HG02938 (cell line): ENCODE measurements at regions not wholly inside any gene's neighbourhood (a gene's known extent, or its start where the extent isn't known, plus 50 kb on each side); places are given as distances from the start of the nearest gene placed in this dataset.

Experiments used
- ATAC-seq: cut with Tn5 transposase; IDR thresholded peaks from one replicate; pipeline ENCODE4 v1.9.1; 2021; ENCODE audit warnings: mild to moderate bottlenecking, moderate library complexity; ENCODE audit not compliant: unreplicated experiment

- ATAC-seq = no peak
These were observed 302.1 kb downstream of the MAP2K6 start for GRCh38 chr17:69716556-69716955.

- no peak for ATAC-seq
These were observed 302.7 kb downstream of the MAP2K6 start for GRCh38 chr17:69717214-69717613.

DNA sequence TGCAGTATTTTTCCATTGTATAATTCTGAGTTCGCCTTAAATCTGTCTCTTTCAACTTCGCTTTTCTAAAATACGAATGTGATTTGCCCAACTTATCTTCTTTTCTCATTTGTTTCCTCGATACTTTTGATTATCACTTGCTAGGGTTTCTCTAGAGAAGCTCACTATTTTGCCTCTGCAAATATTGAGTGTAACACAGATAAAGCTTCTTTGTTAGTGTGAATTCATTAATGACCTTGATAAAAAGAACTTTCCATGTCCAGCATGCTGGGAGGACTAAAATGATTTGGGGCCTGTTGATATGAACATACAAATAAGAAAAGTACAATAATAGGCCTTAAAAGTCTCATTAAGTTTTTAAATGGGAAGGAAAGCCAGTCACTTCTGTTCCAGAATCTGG, 303.3 kb downstream of the MAP2K6 start:
- no peak for ATAC-seq

- no peak for ATAC-seq
These were observed 305.1 kb downstream of the MAP2K6 start for GRCh38 chr17:69719474-69720048.

DNA sequence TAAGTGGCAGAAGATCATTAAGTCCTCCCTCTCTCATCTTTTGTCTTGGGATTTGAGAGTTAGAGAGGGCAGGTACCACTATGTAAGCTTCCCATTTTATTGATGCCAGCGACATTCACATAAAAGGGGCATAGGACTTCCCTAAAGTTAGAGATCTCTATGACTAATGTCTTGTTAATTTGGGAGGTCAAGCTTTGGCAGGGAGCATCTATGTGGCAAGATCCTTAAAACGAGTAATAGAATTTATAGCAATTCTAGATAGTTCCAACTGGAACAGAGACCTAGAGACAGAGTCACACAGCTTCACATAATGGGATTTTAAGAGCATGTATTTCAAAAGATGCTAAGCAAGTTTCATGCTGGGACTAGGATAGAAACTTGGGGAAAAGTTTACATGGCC, 308.0 kb downstream of the MAP2K6 start:
- ATAC-seq = no peak

- ATAC-seq = no peak
These were observed 308.8 kb downstream of the MAP2K6 start for GRCh38 chr17:69723316-69723715.

DNA sequence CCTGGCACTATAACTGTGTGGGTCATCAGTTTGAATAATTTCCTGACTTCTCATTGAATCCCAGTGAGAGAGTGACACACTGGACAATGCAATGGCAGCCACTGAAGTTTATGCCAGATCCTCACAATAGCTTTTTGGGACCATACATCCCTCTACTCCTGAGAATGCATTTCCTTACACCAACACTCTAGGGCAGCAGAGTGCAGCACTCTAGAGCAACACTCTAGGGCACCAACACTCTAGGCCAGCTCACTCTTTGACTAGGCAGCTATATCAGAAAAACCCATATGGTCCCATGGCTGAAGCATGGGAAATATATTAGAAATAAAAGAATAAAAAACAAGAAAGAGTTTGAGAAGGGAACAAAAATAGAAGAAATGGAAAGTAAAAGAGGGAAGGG, 309.2 kb downstream of the MAP2K6 start:
- no peak for ATAC-seq

GRCh38 chr17:69724238-69724637, 309.7 kb downstream of the MAP2K6 start:
- ATAC-seq = no peak

DNA sequence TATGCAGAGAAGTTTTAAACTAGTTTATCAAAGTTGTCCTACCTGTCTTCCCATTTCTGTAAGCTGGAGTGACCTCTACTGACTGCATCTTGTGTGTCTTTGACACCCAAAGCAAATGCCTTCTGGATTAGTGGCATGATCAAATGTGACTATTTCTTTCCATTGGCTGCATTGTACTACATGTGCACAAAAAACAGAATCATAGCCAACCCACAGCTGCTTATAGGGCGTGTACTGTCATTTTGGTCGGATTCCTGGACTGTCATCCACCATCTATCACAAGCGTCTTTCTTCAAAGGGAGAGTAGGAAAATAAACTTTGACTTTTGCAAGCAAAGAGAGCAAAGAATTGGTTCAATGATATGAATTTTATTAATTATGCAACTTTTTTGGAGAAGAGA, 310.6 kb downstream of the MAP2K6 start:
- no peak for ATAC-seq

DNA sequence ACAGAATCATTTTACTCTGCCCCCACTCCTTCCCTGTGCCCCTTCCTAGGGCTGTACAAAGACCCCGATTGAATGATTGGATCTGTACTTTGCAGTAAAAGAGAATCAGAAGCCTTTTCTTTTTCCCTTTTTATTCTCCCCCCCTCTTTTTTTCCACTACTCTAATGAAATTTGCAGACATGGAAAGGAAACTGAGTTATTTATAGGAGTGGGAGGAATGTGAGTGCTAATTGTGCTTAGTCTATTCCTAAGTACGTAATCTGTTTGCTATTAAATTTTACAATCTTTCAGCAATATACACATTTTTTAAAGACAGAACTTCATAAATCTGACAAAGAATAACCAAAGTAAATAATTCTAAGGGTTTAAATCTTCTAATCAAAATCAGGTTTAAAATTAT, 314.3 kb downstream of the MAP2K6 start:
- no peak for ATAC-seq

- no peak for ATAC-seq
These were observed 315.4 kb downstream of the MAP2K6 start for GRCh38 chr17:69729944-69730343.

DNA sequence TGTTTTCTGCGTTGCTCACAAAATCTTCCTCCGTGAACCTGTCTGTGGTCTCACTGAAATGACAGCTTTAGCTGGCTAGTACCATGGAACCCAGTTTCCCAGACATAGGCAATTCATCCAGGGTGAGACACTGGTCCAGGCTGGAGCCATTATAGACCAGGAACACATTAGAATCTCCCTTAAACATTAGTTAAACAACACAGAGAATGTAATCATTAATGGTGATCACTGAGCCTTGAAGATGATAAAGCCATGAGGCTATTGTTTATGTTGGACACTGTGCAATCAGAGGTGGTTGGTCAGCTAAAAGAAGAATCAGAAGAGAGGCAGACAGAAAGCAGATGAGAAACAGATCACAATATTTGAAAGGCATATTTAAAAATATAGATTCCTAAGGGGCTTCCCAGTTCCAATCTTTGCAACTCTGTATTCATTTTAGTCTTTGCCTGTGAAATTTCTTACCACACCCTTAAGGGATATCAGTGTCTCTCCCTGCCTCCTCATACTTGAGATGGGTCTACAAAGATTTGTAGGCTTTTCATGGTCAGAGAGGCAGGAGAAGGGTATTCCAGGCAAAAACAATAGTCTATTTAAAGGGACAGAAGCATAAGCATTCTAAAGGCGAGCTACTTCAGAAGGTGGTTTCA, 317.9 kb downstream of the MAP2K6 start:
- no peak for ATAC-seq

- ATAC-seq = no peak
These were observed 318.9 kb downstream of the MAP2K6 start for GRCh38 chr17:69733171-69734012.

DNA sequence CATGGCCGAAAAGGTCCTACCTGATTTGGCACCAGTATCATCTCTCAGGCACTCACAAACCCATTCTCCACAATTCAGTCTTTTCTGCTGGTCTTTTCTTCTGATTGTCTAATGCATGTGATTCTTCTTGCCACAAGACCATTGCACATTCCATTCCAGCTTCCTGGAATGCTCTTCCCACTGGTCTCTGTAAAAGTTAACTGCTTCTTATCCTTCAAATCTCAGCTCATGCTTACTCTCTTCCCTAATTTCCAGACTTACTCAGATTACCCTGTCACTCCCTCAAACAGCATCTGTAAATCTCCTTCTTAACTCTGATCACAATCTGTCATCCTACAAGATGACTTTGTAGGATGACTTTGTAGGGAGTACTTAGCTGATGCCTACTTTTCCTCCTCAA, 320.2 kb downstream of the MAP2K6 start:
- no peak for ATAC-seq

- ATAC-seq = no peak
These were observed 320.8 kb downstream of the MAP2K6 start for GRCh38 chr17:69735285-69735684.

DNA sequence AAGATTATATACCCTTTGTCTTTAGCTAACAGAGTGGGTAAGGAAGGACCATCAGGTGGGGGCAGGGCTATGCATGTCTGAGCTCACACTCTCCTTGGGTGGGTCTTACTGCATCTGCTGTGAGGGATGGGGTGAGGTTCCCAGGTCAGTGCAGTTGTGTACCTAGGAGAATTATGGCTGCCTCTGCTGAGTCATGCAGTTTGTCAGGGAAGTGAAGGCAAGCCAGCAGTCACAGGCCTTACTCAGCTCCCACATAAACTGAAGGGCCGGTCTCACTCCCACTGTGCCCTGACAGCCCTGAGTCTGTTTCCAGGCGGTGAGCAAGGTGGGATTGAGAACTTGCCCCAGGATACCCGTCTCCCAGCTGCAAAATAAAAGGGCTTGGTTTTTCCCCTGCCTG, 328.6 kb downstream of the MAP2K6 start:
- ATAC-seq = no peak

DNA sequence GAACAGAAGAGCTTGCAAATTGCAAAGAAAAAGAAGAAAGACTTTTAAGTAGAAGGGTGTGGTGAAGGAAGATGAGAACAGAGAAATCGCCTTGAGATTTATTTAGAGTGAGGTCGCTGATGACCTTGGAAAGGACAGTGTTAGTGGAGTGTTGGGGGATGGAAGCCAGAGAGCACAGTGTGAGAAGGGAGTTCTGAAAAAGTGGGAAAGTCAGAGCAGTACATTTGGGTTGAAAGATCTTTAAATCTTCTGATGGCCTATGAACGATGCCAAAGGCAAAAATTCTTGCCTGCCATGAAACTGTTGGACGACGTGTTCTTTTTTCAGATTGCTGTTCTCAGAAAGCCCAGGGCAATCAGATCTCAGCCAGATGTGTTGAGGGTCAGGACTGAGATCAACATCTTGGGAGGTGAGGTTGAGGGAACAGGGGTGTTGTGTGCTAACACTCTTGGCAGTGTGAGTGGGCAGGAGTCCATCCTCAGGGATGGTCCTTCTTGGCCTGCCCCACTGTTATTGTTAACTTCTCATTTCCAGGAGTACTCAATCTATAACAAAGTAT, 330.1 kb downstream of the MAP2K6 start:
- no peak for ATAC-seq

DNA sequence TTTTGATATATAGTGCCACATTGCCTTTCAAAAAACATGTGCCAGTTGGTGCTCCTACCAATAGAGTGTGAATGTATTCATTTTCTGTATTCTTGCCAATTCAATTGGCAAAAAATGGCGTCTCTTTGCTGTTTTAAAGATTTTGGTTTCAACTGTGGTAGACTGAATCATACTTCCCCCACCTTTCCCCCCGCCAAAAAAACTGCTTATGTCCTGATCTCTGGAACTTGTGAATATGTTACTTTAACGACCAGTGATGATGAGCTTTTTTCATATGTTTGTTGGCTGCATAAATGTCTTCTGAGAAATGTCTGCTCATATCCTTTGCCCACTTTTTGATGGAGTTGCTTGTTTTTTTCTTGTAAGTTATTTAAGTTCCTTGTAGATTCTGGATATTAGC, 325.1 kb upstream of the KCNJ16 start:
- no peak for ATAC-seq

GRCh38 chr17:69757688-69758430, 317.2 kb upstream of the KCNJ16 start:
- no peak for ATAC-seq

GRCh38 chr17:69760562-69760961, 314.5 kb upstream of the KCNJ16 start:
- no peak for ATAC-seq

GRCh38 chr17:69761011-69761410, 314.0 kb upstream of the KCNJ16 start:
- ATAC-seq = no peak
